HG02884 (cell line): ENCODE measurements at regions not wholly inside any gene's neighbourhood (a gene's known extent, or its start where the extent isn't known, plus 50 kb on each side); places are given as distances from the start of the nearest gene placed in this dataset.

ENCODE experiments used
- ATAC-seq: cut with Tn5 transposase; IDR thresholded peaks from one replicate; pipeline ENCODE4 v1.9.1; 2021; ENCODE audit warnings: mild to moderate bottlenecking, moderate library complexity; ENCODE audit not compliant: unreplicated experiment

- ATAC-seq, result peak; percentile 69
These were observed 142.8 kb downstream of the LSM5 start for GRCh38 chr7:32347244-32347828.

- no peak for ATAC-seq
These were observed 143.9 kb downstream of the LSM5 start for GRCh38 chr7:32346253-32346652.

GRCh38 chr7:32336726-32337125 is 153.5 kb downstream of the LSM5 start:
- ATAC-seq, result no peak

- no peak for ATAC-seq
These were observed 155.1 kb downstream of the LSM5 start for GRCh38 chr7:32335107-32335506.

- ATAC-seq, result no peak
These were observed 159.6 kb downstream of the LSM5 start for GRCh38 chr7:32330602-32331001.

- ATAC-seq, result no peak
These were observed 164.1 kb downstream of the LSM5 start for GRCh38 chr7:32326078-32326477.

GRCh38 chr7:32323712-32324111 is 166.5 kb downstream of the LSM5 start:
- no peak for ATAC-seq

GRCh38 chr7:32319012-32319382 is 171.2 kb downstream of the LSM5 start:
- no peak for ATAC-seq

- no peak for ATAC-seq
These were observed 171.7 kb downstream of the LSM5 start for GRCh38 chr7:32318300-32319011.

- ATAC-seq, result no peak
These were observed 173.3 kb downstream of the LSM5 start for GRCh38 chr7:32316839-32317238.

GRCh38 chr7:32314761-32315160 is 175.4 kb downstream of the LSM5 start:
- no peak for ATAC-seq

- no peak for ATAC-seq
These were observed 188.8 kb downstream of the LSM5 start for GRCh38 chr7:32301427-32301826.

GRCh38 chr7:32299133-32299702 is 191.0 kb downstream of the LSM5 start:
- no peak for ATAC-seq

- ATAC-seq, result no peak
These were observed 191.6 kb downstream of the LSM5 start for GRCh38 chr7:32298408-32299132.

GRCh38 chr7:32293833-32294232 is 196.3 kb downstream of the LSM5 start:
- no peak for ATAC-seq

- no peak for ATAC-seq
These were observed 200.3 kb downstream of the LSM5 start for GRCh38 chr7:32289651-32290414.

- ATAC-seq, result no peak
These were observed 204.5 kb downstream of the LSM5 start for GRCh38 chr7:32285698-32286097.

- ATAC-seq, result no peak
These were observed 206.6 kb downstream of the LSM5 start for GRCh38 chr7:32283546-32283945.

GRCh38 chr7:32279500-32279899 is 209.3 kb upstream of the PDE1C start:
- no peak for ATAC-seq

GRCh38 chr7:32275216-32276009 is 205.2 kb upstream of the PDE1C start:
- ATAC-seq, result no peak
